GF-D8 (cell line): ENCODE measurements at regions not wholly inside any gene's neighbourhood (a gene's known extent, or its start where the extent isn't known, plus 50 kb on each side); places are given as distances from the start of the nearest gene placed in this dataset.

ENCODE experiments used
- DNase-seq: peaks from one replicate; lab custom pipeline; 2025; lab: John Stamatoyannopoulos, UW

- no peak for DNase-seq
These were observed 962.4 kb upstream of the SOX9 start for GRCh38 chr17:71158437-71158836.

DNA sequence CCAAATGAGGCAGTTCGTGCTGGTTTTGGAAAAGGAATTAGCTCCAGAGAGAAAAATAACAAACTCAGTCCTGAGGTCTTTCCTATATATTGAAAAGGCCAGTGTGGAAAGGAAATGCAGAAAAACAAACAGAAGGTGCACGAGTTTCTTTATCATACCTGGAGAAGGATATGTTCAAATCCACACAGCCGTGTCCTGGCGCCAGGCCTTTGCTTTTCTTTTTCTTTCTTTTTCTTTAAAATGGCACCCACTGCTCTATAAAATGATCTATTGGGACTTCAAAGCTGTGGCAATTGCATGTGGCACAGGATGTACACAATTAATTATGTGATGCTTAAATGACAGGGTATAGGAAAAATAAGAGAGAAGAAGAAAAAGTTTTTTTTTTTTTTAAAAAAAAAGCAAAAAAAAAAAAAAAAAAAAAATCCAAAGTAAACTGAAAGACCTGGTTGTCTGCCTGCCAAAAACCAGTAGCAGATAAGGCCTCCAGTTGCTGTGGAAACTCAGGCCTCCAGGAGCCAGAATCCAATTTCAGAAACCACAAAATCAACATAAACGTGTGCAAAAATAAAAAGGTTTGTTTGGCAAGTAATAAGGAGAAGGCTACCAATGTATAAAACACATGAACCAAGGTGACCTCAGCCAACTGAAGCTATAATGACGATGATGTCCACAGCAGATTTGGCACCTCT, 957.6 kb upstream of the SOX9 start:
- DNase-seq, result no peak

DNA sequence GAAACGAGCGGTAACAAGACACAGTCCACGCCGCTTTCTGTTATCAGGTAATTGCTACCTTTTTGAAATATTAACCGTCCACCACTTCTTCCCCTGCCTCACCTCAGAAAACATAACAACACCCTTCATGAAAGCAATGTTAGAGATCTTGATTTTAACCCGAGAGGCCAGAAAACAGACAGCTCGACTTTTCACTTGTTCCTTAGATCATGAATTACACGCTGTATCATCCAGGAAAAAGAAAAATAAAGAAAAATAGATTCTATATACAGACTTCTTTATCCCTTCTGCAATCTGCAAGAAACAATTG, 957.1 kb upstream of the SOX9 start:
- DNase-seq, result no peak

DNA sequence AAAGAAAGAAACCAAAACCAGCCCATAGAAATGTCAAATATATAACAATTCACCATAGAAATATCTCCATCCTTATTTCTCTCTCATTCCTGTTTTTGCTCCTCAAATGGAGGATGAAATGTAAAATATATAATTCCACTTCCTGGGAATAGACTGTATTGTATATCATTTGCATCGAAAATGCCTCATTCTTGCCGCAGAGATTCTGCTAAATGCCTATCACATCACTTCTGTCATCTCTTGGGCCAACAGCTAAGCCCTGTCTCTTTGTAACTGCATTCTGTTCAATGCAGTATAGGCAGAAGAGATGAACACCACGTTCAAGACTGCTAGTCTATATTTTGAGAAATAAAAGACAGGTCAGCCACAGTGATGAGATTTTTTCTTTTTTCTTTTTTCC, 956.3 kb upstream of the SOX9 start:
- DNase-seq, result no peak

DNA sequence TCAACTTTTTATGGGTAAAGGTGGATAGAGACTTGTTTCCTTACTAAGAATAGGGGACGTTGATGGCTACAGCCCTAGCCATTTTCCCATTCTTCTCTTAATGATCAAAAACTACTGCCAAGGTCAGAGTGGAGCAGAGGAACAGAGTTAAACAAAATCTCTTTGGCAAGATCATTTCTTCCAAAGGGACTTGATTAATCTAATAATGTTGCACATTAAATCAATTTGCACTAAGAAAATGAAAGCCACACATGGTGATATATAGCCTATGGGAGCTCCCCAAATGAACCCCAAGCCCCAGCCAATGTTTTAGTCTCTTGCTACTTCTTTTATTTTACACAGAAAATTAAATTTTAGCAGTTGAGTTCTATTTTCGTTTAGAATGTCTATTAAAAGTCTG, 954.5 kb upstream of the SOX9 start:
- no peak for DNase-seq

GRCh38 chr17:71168053-71168741, 952.6 kb upstream of the SOX9 start:
- DNase-seq, result no peak

- no peak for DNase-seq
These were observed 950.8 kb upstream of the SOX9 start for GRCh38 chr17:71170070-71170469.

DNA sequence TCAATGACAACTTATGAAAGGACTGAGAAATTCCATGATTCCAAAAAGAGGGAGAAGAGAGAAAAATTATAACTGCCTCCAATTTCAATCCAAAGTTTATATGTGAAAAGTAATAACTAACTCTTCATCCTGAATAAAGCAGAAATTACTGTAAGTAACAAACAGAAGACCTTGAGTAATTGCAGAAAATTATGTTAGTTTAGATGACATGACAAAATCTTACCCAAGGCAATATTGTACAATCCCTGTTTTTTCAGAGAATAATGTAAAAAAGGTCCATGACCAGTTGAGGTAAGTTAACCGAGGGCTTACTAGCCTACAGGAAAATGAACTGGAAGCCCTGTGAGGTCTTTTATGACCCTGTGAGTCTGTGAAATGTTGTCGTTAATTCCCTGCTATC, 949.5 kb upstream of the SOX9 start:
- no peak for DNase-seq

DNA sequence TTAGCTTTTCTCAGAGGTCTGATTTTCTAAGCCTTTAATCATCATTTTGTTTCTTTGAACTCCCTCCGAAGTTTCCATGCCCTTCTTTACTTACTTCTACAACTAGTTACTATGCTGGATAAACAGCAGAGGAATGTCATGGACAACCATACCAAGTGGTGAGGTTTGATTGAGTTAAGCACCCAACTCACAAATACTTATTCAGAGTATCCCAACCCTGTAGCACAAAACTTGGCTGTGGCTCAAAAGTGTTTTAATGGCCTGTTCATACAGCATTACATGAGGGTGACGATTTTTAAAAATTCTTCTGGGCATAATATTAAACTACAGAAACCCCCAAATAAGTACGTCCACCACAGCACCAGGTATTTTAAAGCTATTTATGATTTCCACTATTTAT, 946.8 kb upstream of the SOX9 start:
- no peak for DNase-seq

GRCh38 chr17:71176331-71176730, 944.5 kb upstream of the SOX9 start:
- no peak for DNase-seq

DNA sequence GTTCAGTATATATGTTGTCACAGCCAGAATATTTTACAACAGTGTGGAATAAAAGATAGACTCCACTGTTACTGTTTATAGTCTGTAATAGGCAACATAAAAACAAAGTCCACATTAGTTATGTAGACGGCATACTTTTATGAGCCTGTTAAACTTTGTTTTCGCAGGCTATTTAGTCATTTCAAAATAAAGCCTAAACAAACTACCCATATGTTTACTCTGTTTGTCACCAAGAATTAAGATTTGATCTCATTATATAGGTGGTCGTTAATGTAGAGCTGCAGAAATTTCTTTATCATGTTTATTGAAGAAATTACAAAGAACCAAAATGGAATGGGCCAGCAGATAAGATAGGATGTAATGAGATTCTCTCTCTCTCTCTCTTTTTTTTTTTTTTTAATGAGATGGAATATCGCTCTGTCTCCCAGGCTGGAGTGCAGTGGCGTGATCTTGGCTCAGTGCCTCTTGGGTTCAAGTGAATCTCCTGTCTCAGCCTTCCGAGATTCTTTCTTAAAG, 943.8 kb upstream of the SOX9 start:
- no peak for DNase-seq

GRCh38 chr17:71180801-71181385, 939.9 kb upstream of the SOX9 start:
- DNase-seq, result no peak

GRCh38 chr17:71183066-71183660, 937.7 kb upstream of the SOX9 start:
- DNase-seq, result no peak

GRCh38 chr17:71184716-71185115, 936.1 kb upstream of the SOX9 start:
- no peak for DNase-seq

- DNase-seq, result no peak
These were observed 933.5 kb upstream of the SOX9 start for GRCh38 chr17:71187145-71187878.

DNA sequence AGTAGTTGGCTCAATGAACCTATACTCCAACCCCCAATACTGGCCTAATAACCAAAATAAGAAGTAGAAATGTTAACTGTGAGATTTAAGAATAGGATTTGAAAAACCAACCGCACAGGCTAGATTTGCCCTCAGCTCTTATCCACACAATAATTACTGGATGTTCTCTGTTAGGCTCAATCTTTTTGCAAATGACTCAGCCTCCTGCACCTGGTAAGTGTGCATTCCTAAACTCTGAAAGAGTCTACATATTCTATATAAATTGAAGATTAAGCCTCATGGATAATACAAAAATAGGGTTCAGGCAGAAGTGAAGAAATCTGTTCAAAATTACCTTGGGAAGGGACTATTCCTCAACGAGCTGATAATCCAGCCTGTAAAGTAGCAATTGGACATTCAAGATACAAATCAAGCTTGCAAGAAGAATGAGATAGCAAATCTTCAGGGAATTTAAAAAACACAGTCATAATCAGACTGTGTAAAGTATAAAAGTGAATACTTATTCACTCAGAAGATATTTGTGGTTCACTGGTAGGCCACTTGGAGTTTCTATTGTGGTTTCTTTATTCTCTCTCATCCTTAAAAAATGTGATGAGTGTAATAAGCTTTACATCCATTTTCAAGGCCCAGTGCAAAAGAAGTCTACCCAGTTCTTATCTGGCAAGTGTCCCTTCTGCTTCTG, 931.9 kb upstream of the SOX9 start:
- DNase-seq, result no peak

GRCh38 chr17:71189493-71189831, 931.4 kb upstream of the SOX9 start:
- DNase-seq, result no peak

- no peak for DNase-seq
These were observed 928.7 kb upstream of the SOX9 start for GRCh38 chr17:71192039-71192555.

DNA sequence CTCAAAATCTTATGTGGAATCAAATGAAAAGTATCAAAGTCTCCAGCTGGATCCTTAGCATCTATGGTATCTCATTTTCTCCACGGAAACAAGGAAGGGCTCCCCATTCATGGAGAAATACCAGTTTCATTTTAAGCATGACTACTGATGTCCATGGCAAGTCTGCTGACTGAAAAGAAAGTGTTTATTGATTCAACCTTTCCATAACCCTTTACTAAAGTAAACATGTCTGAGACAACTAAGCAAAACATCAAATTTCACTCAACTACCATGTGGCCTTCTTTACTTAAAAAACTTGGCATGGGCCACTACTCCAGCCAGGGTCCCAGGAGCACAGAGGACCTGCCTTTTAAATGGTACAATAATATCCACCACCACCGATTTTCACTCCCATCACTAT, 928.0 kb upstream of the SOX9 start:
- DNase-seq, result no peak

DNA sequence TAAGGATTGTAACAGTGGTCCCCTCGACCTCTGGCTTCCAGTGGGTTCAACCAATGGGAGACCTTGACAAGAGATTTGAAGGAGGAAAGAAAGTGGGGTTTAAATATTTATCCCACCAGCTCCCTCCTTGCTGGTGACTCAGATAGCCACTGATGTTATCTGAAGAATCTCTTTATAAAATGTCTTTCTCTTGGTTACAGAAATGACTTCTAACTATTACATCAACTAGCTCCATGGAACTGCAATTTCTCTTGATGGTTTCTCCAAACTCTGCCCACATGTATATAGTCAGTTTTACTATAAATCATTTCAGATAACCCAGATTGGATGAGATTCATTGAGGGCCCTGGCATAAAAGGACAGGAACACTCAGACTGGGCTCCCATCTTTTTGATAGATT, 920.2 kb upstream of the SOX9 start:
- DNase-seq, result no peak

GRCh38 chr17:71201639-71202038, 919.2 kb upstream of the SOX9 start:
- no peak for DNase-seq

DNA sequence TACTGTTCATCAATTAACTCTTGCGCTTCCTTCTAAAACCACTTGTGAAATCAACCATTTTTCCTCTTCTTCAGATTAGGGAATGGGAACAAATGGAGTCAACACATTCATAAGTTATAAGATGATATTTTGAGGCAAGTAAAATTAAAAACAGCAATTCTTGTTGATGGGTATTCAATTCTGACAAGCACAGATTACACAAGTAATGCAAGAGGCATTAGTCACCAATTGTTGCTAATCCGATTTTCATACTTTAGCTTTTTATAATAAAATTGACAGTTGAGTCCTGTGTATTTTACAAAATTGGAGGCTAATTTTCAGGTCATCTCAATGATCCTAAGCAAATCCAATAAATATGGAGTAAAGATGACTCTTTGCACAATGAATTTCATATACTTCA, 918.4 kb upstream of the SOX9 start:
- no peak for DNase-seq
